ENCODE measurements at regions not wholly inside any gene's neighbourhood (a gene's known extent, or its start where the extent isn't known, plus 50 kb on each side); places are given as distances from the start of the nearest gene placed in this dataset.
"Not testable (repeated sequence)": the region's sequence is repeated elsewhere in the genome, so short reads cannot be mapped to it uniquely, and the experiment has no call there.

DNA sequence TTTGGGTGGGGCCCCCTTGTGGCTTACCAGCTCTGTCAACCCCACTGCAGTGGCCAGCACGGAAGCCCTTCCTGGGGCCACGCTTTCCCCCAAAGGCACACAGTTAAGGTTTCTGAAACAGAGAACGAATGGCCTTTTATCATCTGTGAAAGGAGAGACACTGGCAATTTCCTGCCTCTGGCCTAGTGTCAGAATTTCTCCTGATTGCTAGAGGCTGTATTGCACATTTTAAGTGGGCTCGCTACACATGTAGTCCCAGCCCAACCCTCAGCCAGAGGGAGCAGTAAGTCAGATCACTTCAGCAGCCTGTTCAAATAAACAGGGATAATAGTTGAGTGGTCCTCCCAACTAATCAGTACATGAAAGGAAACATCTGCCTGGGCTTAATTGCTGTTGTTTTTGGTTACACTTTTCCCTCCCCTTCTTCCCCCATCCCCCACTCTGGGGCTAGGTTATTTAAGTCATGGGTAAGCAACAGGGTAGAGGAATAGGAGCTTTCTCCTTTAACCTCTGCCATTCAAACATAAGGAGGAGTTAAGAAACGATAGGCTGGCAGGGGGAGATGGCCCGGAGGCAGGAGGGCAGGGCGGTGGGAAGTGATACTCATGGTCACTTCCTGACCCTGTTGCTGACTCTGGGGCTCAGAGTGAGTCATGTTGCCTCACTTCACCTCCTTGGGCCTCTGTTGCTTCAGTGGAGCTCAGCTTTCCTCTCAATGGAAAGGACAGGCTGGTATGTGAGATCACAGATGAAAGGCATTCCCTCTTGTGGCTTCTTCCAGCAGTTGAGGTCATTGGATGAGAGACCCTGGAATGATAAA lies 89.3 kb upstream of the IKBKE start:
- TF ChIP-seq, protein P1, sequence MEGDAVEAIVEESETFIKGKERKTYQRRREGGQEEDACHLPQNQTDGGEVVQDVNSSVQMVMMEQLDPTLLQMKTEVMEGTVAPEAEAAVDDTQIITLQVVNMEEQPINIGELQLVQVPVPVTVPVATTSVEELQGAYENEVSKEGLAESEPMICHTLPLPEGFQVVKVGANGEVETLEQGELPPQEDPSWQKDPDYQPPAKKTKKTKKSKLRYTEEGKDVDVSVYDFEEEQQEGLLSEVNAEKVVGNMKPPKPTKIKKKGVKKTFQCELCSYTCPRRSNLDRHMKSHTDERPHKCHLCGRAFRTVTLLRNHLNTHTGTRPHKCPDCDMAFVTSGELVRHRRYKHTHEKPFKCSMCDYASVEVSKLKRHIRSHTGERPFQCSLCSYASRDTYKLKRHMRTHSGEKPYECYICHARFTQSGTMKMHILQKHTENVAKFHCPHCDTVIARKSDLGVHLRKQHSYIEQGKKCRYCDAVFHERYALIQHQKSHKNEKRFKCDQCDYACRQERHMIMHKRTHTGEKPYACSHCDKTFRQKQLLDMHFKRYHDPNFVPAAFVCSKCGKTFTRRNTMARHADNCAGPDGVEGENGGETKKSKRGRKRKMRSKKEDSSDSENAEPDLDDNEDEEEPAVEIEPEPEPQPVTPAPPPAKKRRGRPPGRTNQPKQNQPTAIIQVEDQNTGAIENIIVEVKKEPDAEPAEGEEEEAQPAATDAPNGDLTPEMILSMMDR (IDR thresholded peaks at IDR 0.05; ENCODE audit: low read depth, low read length): not testable (repeated sequence)
- TF ChIP-seq POLR2A (IDR thresholded peaks at IDR 0.05; ENCODE audit: extremely low read depth, insufficient read length); MYC (IDR thresholded peaks at IDR 0.05; ENCODE audit: low read depth, low read length): not testable (repeated sequence)
- TF ChIP-seq, protein P2, sequence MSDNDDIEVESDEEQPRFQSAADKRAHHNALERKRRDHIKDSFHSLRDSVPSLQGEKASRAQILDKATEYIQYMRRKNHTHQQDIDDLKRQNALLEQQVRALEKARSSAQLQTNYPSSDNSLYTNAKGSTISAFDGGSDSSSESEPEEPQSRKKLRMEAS (IDR thresholded peaks at IDR 0.05; ENCODE audit: low read depth, low read length): not testable (repeated sequence)

Data from NB4 (cell line).